ENCODE measurements at regions not wholly inside any gene's neighbourhood (a gene's known extent, or its start where the extent isn't known, plus 50 kb on each side); places are given as distances from the start of the nearest gene placed in this dataset.

DNA sequence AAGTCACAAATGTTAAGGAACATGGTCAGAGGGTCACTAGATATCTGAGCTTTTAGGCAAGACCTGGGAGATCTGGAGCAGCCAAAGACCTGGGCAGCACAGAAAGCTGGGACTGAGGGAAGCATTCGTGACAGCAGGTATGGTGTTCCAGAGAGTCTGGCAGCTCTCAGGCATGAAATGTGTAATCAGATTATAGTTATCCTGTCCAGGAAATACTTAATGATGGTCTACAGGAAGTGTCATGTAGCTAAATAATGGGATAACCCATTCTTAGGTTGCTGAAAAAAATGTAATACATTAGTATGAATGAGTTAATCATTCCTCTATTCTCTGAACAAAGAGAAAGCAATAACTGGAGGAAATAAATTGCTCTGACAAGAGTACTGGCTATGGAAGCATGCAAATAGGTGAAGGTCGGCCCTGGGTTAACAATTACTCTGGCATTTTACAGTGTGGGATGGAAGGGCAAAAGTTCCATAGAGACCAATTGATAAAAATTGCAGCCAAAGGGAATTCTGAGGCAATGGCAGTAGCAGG lies 740.5 kb downstream of the CBLN4 start:
- no peak for TF ChIP-seq CTCF (conservative IDR thresholded peaks at IDR 0.05; ENCODE audit: low read depth, low read length)
- no peak for TF ChIP-seq EZH2 (IDR thresholded peaks at IDR 0.05; ENCODE audit: borderline replicate concordance, low read depth, low read length, poor library complexity, severe bottlenecking)
